ENCODE measurements at regions not wholly inside any gene's neighbourhood (a gene's known extent, or its start where the extent isn't known, plus 50 kb on each side); places are given as distances from the start of the nearest gene placed in this dataset.

DNA sequence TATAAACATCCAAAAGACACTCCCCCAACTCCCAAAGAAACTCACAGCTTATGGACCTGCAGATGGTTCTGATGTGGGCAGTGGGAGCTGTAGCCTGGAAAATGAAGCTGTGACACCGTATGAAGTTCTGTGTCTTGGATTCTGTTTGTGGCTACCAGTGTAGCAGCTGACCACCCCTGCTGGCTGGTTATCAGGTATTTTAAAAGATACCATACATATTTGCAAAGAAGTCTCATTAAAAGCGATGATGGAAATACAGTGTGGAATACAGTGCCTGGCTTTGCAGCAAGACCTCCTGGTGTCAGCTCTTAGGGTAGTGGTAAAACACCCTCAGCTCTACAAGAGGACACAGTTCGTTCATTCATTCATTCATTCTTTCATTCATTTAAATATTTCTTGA, 194.3 kb upstream of the PRKCQ start:
- no peak for TF ChIP-seq CTCF (IDR thresholded peaks at IDR 0.05)
- no peak for TF ChIP-seq POLR2A (IDR thresholded peaks at IDR 0.05)
